CD4-positive, alpha-beta T cell (primary cell): ENCODE measurements at regions not wholly inside any gene's neighbourhood (a gene's known extent, or its start where the extent isn't known, plus 50 kb on each side); places are given as distances from the start of the nearest gene placed in this dataset.

Experiments used
- ATAC-seq: fragments of 200-7000 bp; cut with Tn5 transposase; one replicate; pipeline ENCODE4 v1.10.0; 2022; ENCODE audit warnings: mild to moderate bottlenecking; ENCODE audit not compliant: poor library complexity
- CTCF ChIA-PET: fragments of 350-600 bp; sonication (Branson Sonifier 250); formaldehyde crosslinking; loops from one replicate; lab custom pipeline; 2021; ENCODE audit warnings: antibody characterized with exemption, inconsistent platforms; lab: Charles Lee
- POLR2A ChIA-PET: fragments of 350-600 bp; sonication (Branson Sonifier 250); formaldehyde crosslinking; loops from one replicate; lab custom pipeline; 2021; ENCODE audit warnings: antibody characterized with exemption, inconsistent platforms; lab: Charles Lee
- DNase-seq, 14 experiments: peaks; one replicate each; pipeline ENCODE4 v3.0.0-alpha.2; 2013 to 2020; ENCODE audit warnings: mixed read lengths in 2 of 14
- H3K27ac ChIP-seq, 2 donors: one replicate each; pipeline versions ENCODE4 v1.5.1 to v1.7.0; 2013; ENCODE audit warnings: low read length in 2 of 2, low read depth in 1 of 2, mild to moderate bottlenecking in 1 of 2
- H3K27me3 ChIP-seq, 2 experiments: 1 replicate in 1 of 2; 2 replicates in 1 of 2; pipeline versions ENCODE4 v1.6.1 to v1.7.0; 2013; ENCODE audit warnings: low read length in 2 of 2, control low read depth in 1 of 2, mild to moderate bottlenecking in 1 of 2, moderate library complexity in 1 of 2; ENCODE audit not compliant: insufficient read depth in 2 of 2, control insufficient read depth in 1 of 2
- H3K36me3 ChIP-seq: one replicate; pipeline ENCODE4 v1.6.1; 2013; ENCODE audit warnings: low read length, control low read depth; ENCODE audit not compliant: insufficient read depth
- H3K4me1 ChIP-seq: one replicate; pipeline ENCODE4 v1.6.1; 2013; ENCODE audit warnings: low read length, control low read depth; ENCODE audit not compliant: insufficient read depth
- H3K4me3 ChIP-seq: one replicate; pipeline ENCODE4 v1.5.1; 2013; ENCODE audit warnings: mild to moderate bottlenecking, low read length, moderate library complexity
- H3K9me3 ChIP-seq, 2 experiments: 1 replicate in 1 of 2; 2 replicates in 1 of 2; pipeline versions ENCODE4 v1.6.1 to v1.7.0; 2013; ENCODE audit warnings: low read length in 2 of 2, mild to moderate bottlenecking in 2 of 2, control low read depth in 1 of 2, moderate library complexity in 1 of 2; ENCODE audit not compliant: control insufficient read depth in 1 of 2, insufficient read depth in 1 of 2
- H3K27ac Mint-ChIP-seq: one replicate; pipeline ENCODE4 v1.8.0; 2020; ENCODE audit warnings: mixed read lengths
- H3K27me3 Mint-ChIP-seq: one replicate; pipeline ENCODE4 v1.8.0; 2021; ENCODE audit warnings: mixed read lengths
- H3K36me3 Mint-ChIP-seq: one replicate; pipeline ENCODE4 v1.8.0; 2021; ENCODE audit warnings: low read depth, mixed read lengths
- H3K4me1 Mint-ChIP-seq: one replicate; pipeline ENCODE4 v1.8.0; 2021; ENCODE audit warnings: low read depth, mixed read lengths
- H3K4me3 Mint-ChIP-seq: one replicate; pipeline ENCODE4 v1.8.0; 2020; ENCODE audit warnings: mild to moderate bottlenecking, mixed read lengths
- H3K9me3 Mint-ChIP-seq: one replicate; pipeline ENCODE4 v1.8.0; 2020; ENCODE audit warnings: mixed read lengths
- CTCF ChIP-seq: fragments of 200-600 bp; IDR thresholded peaks from one replicate; pipeline ENCODE4 v1.8.0; 2022; ENCODE audit warnings: antibody characterized with exemption, mild to moderate bottlenecking
- intact Hi-C, 2 experiments: fragments of 100-400 bp; cut with DNase I in 1 of 2; cut with micrococcal nuclease in 1 of 2; formaldehyde crosslinking; loops; one replicate each; pipeline versions ENCODE4 v1.15.1 to v1.9.0; 2023 to 2025; cut with DNase I, micrococcal nuclease

- H3K4me3 ChIP-seq: no peak overlapping the region
- no peak overlapping the region for H3K27ac ChIP-seq
- no peaks in the 10 kb centered on the region for H3K27me3 Mint-ChIP-seq
- no peaks in the 10 kb centered on the region for H3K9me3 ChIP-seq
- H3K4me1 ChIP-seq: no peaks in the 10 kb centered on the region
- no peaks in the 10 kb centered on the region for H3K9me3 Mint-ChIP-seq
- H3K36me3 ChIP-seq: no peaks in the 10 kb centered on the region
- no peak overlapping the region for H3K4me3 Mint-ChIP-seq
- DNase-seq (no peak), ATAC-seq (no peak)
- no peak for TF ChIP-seq CTCF
- no peaks in the 10 kb centered on the region for H3K27me3 ChIP-seq
- CTCF ChIA-PET: no interaction called here
- H3K4me1 Mint-ChIP-seq: no peaks in the 10 kb centered on the region
- no peaks in the 10 kb centered on the region for H3K36me3 Mint-ChIP-seq
- POLR2A ChIA-PET: no interaction called here
- H3K27ac Mint-ChIP-seq: no peak overlapping the region
- intact Hi-C loops: no loop called here
Observed at GRCh38 chr4:123870216-123870876, 473.8 kb downstream of the SPRY1 start.

- Mint-ChIP-seq H3K9me3 (no peaks in the 10 kb centered on the region), H3K27me3 (no peaks in the 10 kb centered on the region), H3K4me1 (no peaks in the 10 kb centered on the region), H3K36me3 (no peaks in the 10 kb centered on the region), H3K27ac (no peak overlapping the region), H3K4me3 (no peak overlapping the region)
- ChIA-PET CTCF (no interaction called here), POLR2A (no interaction called here)
- TF ChIP-seq CTCF: no peak
- no peak overlapping the region for H3K27ac ChIP-seq
- no peaks in the 10 kb centered on the region for H3K9me3 ChIP-seq
- DNase-seq (no peak), ATAC-seq (no peak)
- no peaks in the 10 kb centered on the region for H3K27me3 ChIP-seq
- no peaks in the 10 kb centered on the region for H3K4me1 ChIP-seq
- intact Hi-C loops: no loop called here
- no peak overlapping the region for H3K4me3 ChIP-seq
- H3K36me3 ChIP-seq: no peaks in the 10 kb centered on the region
Observed at GRCh38 chr4:123871341-123871740, 474.7 kb downstream of the SPRY1 start.

GRCh38 chr4:123874063-123874462, 477.5 kb downstream of the SPRY1 start:
- no peak overlapping the region for H3K4me3 ChIP-seq
- Mint-ChIP-seq H3K9me3 (no peaks in the 10 kb centered on the region), H3K4me3 (no peak overlapping the region), H3K27ac (no peak overlapping the region), H3K36me3 (no peaks in the 10 kb centered on the region), H3K27me3 (no peaks in the 10 kb centered on the region), H3K4me1 (no peaks in the 10 kb centered on the region)
- ATAC-seq: no peak
- H3K9me3 ChIP-seq: no peaks in the 10 kb centered on the region
- no peaks in the 10 kb centered on the region for H3K36me3 ChIP-seq
- intact Hi-C loops: no loop called here
- ChIA-PET POLR2A (no interaction called here), CTCF (no interaction called here)
- no peaks in the 10 kb centered on the region for H3K4me1 ChIP-seq
- H3K27ac ChIP-seq: no peak overlapping the region
- no peak for DNase-seq
- H3K27me3 ChIP-seq: no peaks in the 10 kb centered on the region
- no peak for TF ChIP-seq CTCF
